Chondrocyte (in vitro differentiated cells): ENCODE measurements at regions not wholly inside any gene's neighbourhood (a gene's known extent, or its start where the extent isn't known, plus 50 kb on each side); places are given as distances from the start of the nearest gene placed in this dataset.
"Not testable (repeated sequence)": the region's sequence is repeated elsewhere in the genome, so short reads cannot be mapped to it uniquely, and the experiment has no call there.

Experiments
- DNase-seq: peaks from one replicate; pipeline ENCODE4 v3.0.0; 2021; ENCODE audit warnings: mixed read lengths, low spot score
- H3K27ac Mint-ChIP-seq: one replicate; pipeline ENCODE4 v1.8.0; 2021; ENCODE audit warnings: mild to moderate bottlenecking, moderate library complexity, mixed read lengths; ENCODE audit not compliant: unreplicated experiment
- H3K27me3 Mint-ChIP-seq: 2 replicates; pipeline ENCODE4 v1.8.0; 2021; ENCODE audit warnings: low read depth, mixed read lengths
- H3K36me3 Mint-ChIP-seq: 2 replicates; pipeline ENCODE4 v1.8.0; 2021; ENCODE audit warnings: low read depth, mixed read lengths
- H3K4me1 Mint-ChIP-seq: 2 replicates; pipeline ENCODE4 v1.8.0; 2021; ENCODE audit warnings: low read depth, mild to moderate bottlenecking, mixed read lengths
- H3K4me3 Mint-ChIP-seq: one replicate; pipeline ENCODE4 v1.8.0; 2021; ENCODE audit warnings: mild to moderate bottlenecking, moderate library complexity, mixed read lengths; ENCODE audit not compliant: unreplicated experiment
- H3K9me3 Mint-ChIP-seq: 2 replicates; pipeline ENCODE4 v1.8.0; 2021; ENCODE audit warnings: low read depth, mixed read lengths
- CTCF ChIP-seq: fragments of 200-600 bp; sonication (generic); IDR thresholded peaks from 2 replicates; pipeline ENCODE4 v1.5.0; 2021; ENCODE audit warnings: antibody characterized with exemption, mild to moderate bottlenecking, moderate library complexity

- Mint-ChIP-seq H3K36me3 (peaks cover 2% of the 10 kb centered on the region), H3K27me3 (no peaks in the 10 kb centered on the region), H3K9me3 (peaks cover 35% of the 10 kb centered on the region), H3K4me3 (no peak overlapping the region), H3K4me1 (no peaks in the 10 kb centered on the region), H3K27ac (no peak overlapping the region)
- no peak for DNase-seq
- no peak for TF ChIP-seq CTCF
These were observed 257.0 kb upstream of the AGTR2 start for GRCh38 chrX:115913575-115913974.

- not testable (repeated sequence) for H3K4me1 Mint-ChIP-seq, H3K27ac Mint-ChIP-seq, H3K4me3 Mint-ChIP-seq, H3K27me3 Mint-ChIP-seq, DNase-seq, H3K36me3 Mint-ChIP-seq
- H3K9me3 Mint-ChIP-seq: peaks cover 38% of the 10 kb centered on the region
These were observed 254.9 kb upstream of the AGTR2 start for GRCh38 chrX:115915625-115916024.

- peaks cover 54% of the 10 kb centered on the region for H3K9me3 Mint-ChIP-seq
- peaks cover 6% of the 10 kb centered on the region for H3K36me3 Mint-ChIP-seq
- no peak for DNase-seq
- no peaks in the 10 kb centered on the region for H3K27me3 Mint-ChIP-seq
- TF ChIP-seq CTCF: no peak
- no peaks in the 10 kb centered on the region for H3K4me1 Mint-ChIP-seq
- no peak overlapping the region for H3K4me3 Mint-ChIP-seq
- no peak overlapping the region for H3K27ac Mint-ChIP-seq
These were observed 241.1 kb upstream of the AGTR2 start for GRCh38 chrX:115929480-115929879.

GRCh38 chrX:115936008-115936407 lies 234.5 kb upstream of the AGTR2 start:
- Mint-ChIP-seq H3K27ac (no peak overlapping the region), H3K4me3 (no peak overlapping the region), H3K9me3 (peaks cover 33% of the 10 kb centered on the region), H3K27me3 (no peaks in the 10 kb centered on the region), H3K4me1 (peaks cover 4% of the 10 kb centered on the region), H3K36me3 (peaks cover 1% of the 10 kb centered on the region)
- DNase-seq: no peak
- no peak for TF ChIP-seq CTCF

- H3K27ac Mint-ChIP-seq: no peak overlapping the region
- H3K4me3 Mint-ChIP-seq: no peak overlapping the region
- no peaks in the 10 kb centered on the region for H3K27me3 Mint-ChIP-seq
- H3K9me3 Mint-ChIP-seq: peaks cover 12% of the 10 kb centered on the region
- no peak for DNase-seq
- TF ChIP-seq CTCF: no peak
- no peaks in the 10 kb centered on the region for H3K36me3 Mint-ChIP-seq
- H3K4me1 Mint-ChIP-seq: peaks cover 4% of the 10 kb centered on the region
These were observed 231.5 kb upstream of the AGTR2 start for GRCh38 chrX:115939070-115939469.

- no peak for DNase-seq
- TF ChIP-seq CTCF: no peak
- peaks cover 15% of the 10 kb centered on the region for H3K9me3 Mint-ChIP-seq
- no peaks in the 10 kb centered on the region for H3K36me3 Mint-ChIP-seq
- H3K27me3 Mint-ChIP-seq: no peaks in the 10 kb centered on the region
- no peak overlapping the region for H3K27ac Mint-ChIP-seq
- H3K4me1 Mint-ChIP-seq: peaks cover 4% of the 10 kb centered on the region
- H3K4me3 Mint-ChIP-seq: no peak overlapping the region
These were observed 230.8 kb upstream of the AGTR2 start for GRCh38 chrX:115939636-115940160.
